IPS-NIHi7 (cell line): ENCODE measurements at regions not wholly inside any gene's neighbourhood (a gene's known extent, or its start where the extent isn't known, plus 50 kb on each side); places are given as distances from the start of the nearest gene placed in this dataset.

Source experiments
- DNase-seq: peaks from one replicate; pipeline ENCODE4 v3.0.0; 2012; ENCODE audit warnings: mixed read lengths; ENCODE audit errors: extremely low spot score

- no peak for DNase-seq
Observed at GRCh38 chr16:6068063-6068462, 970.5 kb upstream of the EEF2KMT start.

GRCh38 chr16:6066652-6067051, 969.1 kb upstream of the EEF2KMT start:
- DNase-seq, result no peak

- DNase-seq, result no peak
Observed at GRCh38 chr16:6063526-6063925, 965.9 kb upstream of the EEF2KMT start.

GRCh38 chr16:6059671-6060070, 962.1 kb upstream of the EEF2KMT start:
- DNase-seq, result no peak

GRCh38 chr16:6057821-6058220, 960.2 kb upstream of the EEF2KMT start:
- DNase-seq, result no peak

GRCh38 chr16:6048017-6048416, 950.4 kb upstream of the EEF2KMT start:
- no peak for DNase-seq

- DNase-seq, result no peak
Observed at GRCh38 chr16:6047325-6047724, 949.7 kb upstream of the EEF2KMT start.

GRCh38 chr16:6038941-6039645, 941.5 kb upstream of the EEF2KMT start:
- no peak for DNase-seq

GRCh38 chr16:6035161-6035560, 937.6 kb upstream of the EEF2KMT start:
- no peak for DNase-seq

GRCh38 chr16:6034511-6034910, 936.9 kb upstream of the EEF2KMT start:
- no peak for DNase-seq

- no peak for DNase-seq
Observed at GRCh38 chr16:6032438-6032837, 934.8 kb upstream of the EEF2KMT start.

GRCh38 chr16:6031567-6031966, 934.0 kb upstream of the EEF2KMT start:
- DNase-seq, result no peak

- no peak for DNase-seq
Observed at GRCh38 chr16:6031102-6031501, 933.5 kb upstream of the EEF2KMT start.

GRCh38 chr16:6027733-6028132, 930.1 kb upstream of the EEF2KMT start:
- DNase-seq, result no peak

GRCh38 chr16:6023449-6023848, 925.9 kb upstream of the EEF2KMT start:
- DNase-seq, result no peak

GRCh38 chr16:6021276-6021943, 923.8 kb upstream of the EEF2KMT start:
- DNase-seq, result no peak

- no peak for DNase-seq
Observed at GRCh38 chr16:6020162-6020985, 922.8 kb upstream of the EEF2KMT start.

GRCh38 chr16:6019490-6019991, 921.9 kb upstream of the EEF2KMT start:
- no peak for DNase-seq

- no peak for DNase-seq
Observed at GRCh38 chr16:6018848-6019489, 921.4 kb upstream of the EEF2KMT start.

GRCh38 chr16:6016530-6017184, 919.1 kb upstream of the EEF2KMT start:
- DNase-seq, result peak; percentile 8

GRCh38 chr16:6012716-6013115, 915.1 kb upstream of the EEF2KMT start:
- DNase-seq, result no peak
